Stimulated activated naive B cell treated with anti-CD40 and anti-IgM and Interleukin-4, amounts not matched to agents 10 μg/mL and 1 μg/mL and 100 μg/mL, for 72 hours (primary cell): ENCODE measurements at regions not wholly inside any gene's neighbourhood (a gene's known extent, or its start where the extent isn't known, plus 50 kb on each side); places are given as distances from the start of the nearest gene placed in this dataset.

ENCODE experiments used
- ATAC-seq, 2 donors: fragments of 150-1000 bp; cut with Tn5 transposase; replicated peaks; 2 replicates each; pipeline ENCODE4 v1.10.0; 2021; ENCODE audit warnings: moderate library complexity in 1 of 2
- DNase-seq: peaks from one replicate; pipeline ENCODE4 v3.0.0; 2021
- H3K27ac Mint-ChIP-seq: one replicate; pipeline ENCODE4 v1.8.0; 2022; ENCODE audit warnings: mild to moderate bottlenecking, mixed read lengths
- H3K27me3 Mint-ChIP-seq, 2 donors: one replicate each; pipeline ENCODE4 v1.8.0; 2022; ENCODE audit warnings: mixed read lengths in 2 of 2
- H3K36me3 Mint-ChIP-seq, 2 donors: one replicate each; pipeline ENCODE4 v1.8.0; 2022; ENCODE audit warnings: mixed read lengths in 2 of 2, mild to moderate bottlenecking in 1 of 2
- H3K4me1 Mint-ChIP-seq, 2 donors: one replicate each; pipeline ENCODE4 v1.8.0; 2022; ENCODE audit warnings: mixed read lengths in 2 of 2, mild to moderate bottlenecking in 1 of 2
- H3K4me3 Mint-ChIP-seq, 2 donors: one replicate each; pipeline ENCODE4 v1.8.0; 2022; ENCODE audit warnings: mild to moderate bottlenecking in 2 of 2, mixed read lengths in 2 of 2, moderate library complexity in 1 of 2
- H3K9me3 Mint-ChIP-seq, 2 donors: one replicate each; pipeline ENCODE4 v1.8.0; 2022; ENCODE audit warnings: mixed read lengths in 2 of 2, mild to moderate bottlenecking in 1 of 2

GRCh38 chr2:236858661-236859060 is 227.0 kb upstream of the COPS8 start:
- H3K9me3 Mint-ChIP-seq: peaks cover 5% of the 10 kb centered on the region in 2 donors
- H3K4me1 Mint-ChIP-seq: no peaks in the 10 kb centered on the region
- peaks cover 4 to 8% of the 10 kb centered on the region in 2 donors for H3K27me3 Mint-ChIP-seq
- H3K27ac Mint-ChIP-seq: no peak overlapping the region
- ATAC-seq (no peak), DNase-seq (no peak)
- no peak overlapping the region for H3K4me3 Mint-ChIP-seq
- H3K36me3 Mint-ChIP-seq: no peaks in the 10 kb centered on the region

GRCh38 chr2:236859908-236860307 is 225.8 kb upstream of the COPS8 start:
- H3K27me3 Mint-ChIP-seq: peaks cover 4 to 8% of the 10 kb centered on the region in 2 donors
- no peaks in the 10 kb centered on the region for H3K36me3 Mint-ChIP-seq
- no peak overlapping the region for H3K27ac Mint-ChIP-seq
- no peak overlapping the region for H3K4me3 Mint-ChIP-seq
- ATAC-seq (no peak), DNase-seq (no peak)
- H3K4me1 Mint-ChIP-seq: no peaks in the 10 kb centered on the region
- peaks cover 10 to 13% of the 10 kb centered on the region in 2 donors for H3K9me3 Mint-ChIP-seq

GRCh38 chr2:236861196-236861875 is 224.4 kb upstream of the COPS8 start:
- no peaks in the 10 kb centered on the region for H3K4me1 Mint-ChIP-seq
- peaks cover 4 to 8% of the 10 kb centered on the region in 2 donors for H3K27me3 Mint-ChIP-seq
- DNase-seq (no peak), ATAC-seq (no peak)
- H3K27ac Mint-ChIP-seq: no peak overlapping the region
- H3K36me3 Mint-ChIP-seq: no peaks in the 10 kb centered on the region
- H3K4me3 Mint-ChIP-seq: no peak overlapping the region
- H3K9me3 Mint-ChIP-seq: peaks cover 14 to 15% of the 10 kb centered on the region in 2 donors

GRCh38 chr2:236861944-236862343 is 223.7 kb upstream of the COPS8 start:
- Mint-ChIP-seq H3K36me3 (no peaks in the 10 kb centered on the region), H3K9me3 (peaks cover 14 to 16% of the 10 kb centered on the region in 2 donors), H3K4me3 (no peak overlapping the region), H3K27me3 (peaks cover 4% of the 10 kb centered on the region in 2 donors), H3K27ac (no peak overlapping the region), H3K4me1 (no peaks in the 10 kb centered on the region)
- DNase-seq: no peak
- ATAC-seq: no peak

GRCh38 chr2:236862526-236862925 is 223.2 kb upstream of the COPS8 start:
- no peak for ATAC-seq
- Mint-ChIP-seq H3K9me3 (peaks cover 14 to 16% of the 10 kb centered on the region in 2 donors), H3K36me3 (no peaks in the 10 kb centered on the region), H3K27me3 (peaks cover 4% of the 10 kb centered on the region in 2 donors), H3K27ac (peak overlapping the region; percentile 39), H3K4me3 (no peak overlapping the region), H3K4me1 (no peaks in the 10 kb centered on the region)
- DNase-seq: no peak

- Mint-ChIP-seq H3K36me3 (no peaks in the 10 kb centered on the region), H3K27ac (no peak overlapping the region), H3K4me1 (no peaks in the 10 kb centered on the region), H3K27me3 (peaks cover 2 to 3% of the 10 kb centered on the region in 2 donors), H3K9me3 (peaks cover 14 to 16% of the 10 kb centered on the region in 2 donors), H3K4me3 (no peak overlapping the region)
- no peak for DNase-seq
- peak; percentile 27 to 61 for ATAC-seq
Measured at GRCh38 chr2:236862961-236863728, 222.5 kb upstream of the COPS8 start.

- Mint-ChIP-seq H3K27me3 (no peaks in the 10 kb centered on the region), H3K4me1 (no peaks in the 10 kb centered on the region), H3K9me3 (peaks cover 14 to 16% of the 10 kb centered on the region in 2 donors), H3K27ac (no peak overlapping the region), H3K4me3 (no peak overlapping the region), H3K36me3 (no peaks in the 10 kb centered on the region)
- DNase-seq: no peak
- no peak for ATAC-seq
Measured at GRCh38 chr2:236863729-236864126, 222.0 kb upstream of the COPS8 start.

GRCh38 chr2:236865052-236865451 is 220.6 kb upstream of the COPS8 start:
- no peaks in the 10 kb centered on the region for H3K27me3 Mint-ChIP-seq
- no peak overlapping the region for H3K4me3 Mint-ChIP-seq
- H3K4me1 Mint-ChIP-seq: no peaks in the 10 kb centered on the region
- DNase-seq (no peak), ATAC-seq (no peak)
- H3K27ac Mint-ChIP-seq: no peak overlapping the region
- H3K9me3 Mint-ChIP-seq: peaks cover 14 to 16% of the 10 kb centered on the region in 2 donors
- H3K36me3 Mint-ChIP-seq: no peaks in the 10 kb centered on the region

- peaks cover 3 to 4% of the 10 kb centered on the region in 2 donors for H3K4me1 Mint-ChIP-seq
- ATAC-seq (no peak), DNase-seq (no peak)
- peaks cover 14 to 16% of the 10 kb centered on the region in 2 donors for H3K9me3 Mint-ChIP-seq
- no peaks in the 10 kb centered on the region for H3K36me3 Mint-ChIP-seq
- no peak overlapping the region for H3K27ac Mint-ChIP-seq
- no peaks in the 10 kb centered on the region for H3K27me3 Mint-ChIP-seq
- H3K4me3 Mint-ChIP-seq: no peak overlapping the region
Measured at GRCh38 chr2:236866542-236867340, 218.9 kb upstream of the COPS8 start.

GRCh38 chr2:236867441-236868260 is 218.0 kb upstream of the COPS8 start:
- no peak for ATAC-seq
- Mint-ChIP-seq H3K4me1 (peaks cover 3 to 5% of the 10 kb centered on the region in 2 donors), H3K27ac (no peak overlapping the region), H3K36me3 (no peaks in the 10 kb centered on the region), H3K27me3 (no peaks in the 10 kb centered on the region), H3K9me3 (peaks cover 14 to 16% of the 10 kb centered on the region in 2 donors), H3K4me3 (no peak overlapping the region)
- DNase-seq: no peak

- Mint-ChIP-seq H3K27ac (no peak overlapping the region), H3K9me3 (peaks cover 5% of the 10 kb centered on the region in 2 donors), H3K27me3 (peaks cover 0 to 9% of the 10 kb centered on the region in 2 donors), H3K36me3 (no peaks in the 10 kb centered on the region), H3K4me3 (no peak overlapping the region), H3K4me1 (peaks cover 3 to 5% of the 10 kb centered on the region in 2 donors)
- DNase-seq: no peak
- ATAC-seq: no peak
Measured at GRCh38 chr2:236870370-236870769, 215.3 kb upstream of the COPS8 start.

GRCh38 chr2:236871500-236872001 is 214.1 kb upstream of the COPS8 start:
- H3K9me3 Mint-ChIP-seq: peaks cover 0 to 1% of the 10 kb centered on the region in 2 donors
- H3K27ac Mint-ChIP-seq: no peak overlapping the region
- H3K4me3 Mint-ChIP-seq: no peak overlapping the region
- peaks cover 3 to 5% of the 10 kb centered on the region in 2 donors for H3K4me1 Mint-ChIP-seq
- peaks cover 0 to 14% of the 10 kb centered on the region in 2 donors for H3K27me3 Mint-ChIP-seq
- ATAC-seq: peak; percentile 33 to 43
- no peaks in the 10 kb centered on the region for H3K36me3 Mint-ChIP-seq
- DNase-seq: no peak

GRCh38 chr2:236872015-236872414 is 213.7 kb upstream of the COPS8 start:
- ATAC-seq (no peak), DNase-seq (no peak)
- Mint-ChIP-seq H3K36me3 (no peaks in the 10 kb centered on the region), H3K27ac (no peak overlapping the region), H3K4me3 (no peak overlapping the region), H3K27me3 (peaks cover 0 to 16% of the 10 kb centered on the region in 2 donors), H3K4me1 (peaks cover 3 to 5% of the 10 kb centered on the region in 2 donors), H3K9me3 (no peaks in the 10 kb centered on the region)
